Fibroblast of lung (primary cell): ENCODE measurements at regions not wholly inside any gene's neighbourhood (a gene's known extent, or its start where the extent isn't known, plus 50 kb on each side); places are given as distances from the start of the nearest gene placed in this dataset.

Experiments
- DNase-seq, 2 donors: peaks; one replicate each; pipeline versions ENCODE4 v3.0.0 to v3.0.0-alpha.2; 2010; ENCODE audit warnings: low read depth in 2 of 2
- H2AFZ ChIP-seq: 2 replicates; pipeline ENCODE4 v1.5.1; 2012; ENCODE audit warnings: low read length, control low read depth, inconsistent platforms
- H3K27ac ChIP-seq: 2 replicates; pipeline ENCODE4 v1.5.1; 2011; ENCODE audit warnings: low read length, control low read depth; ENCODE audit not compliant: insufficient read depth
- H3K27me3 ChIP-seq: 2 replicates; pipeline ENCODE4 v1.5.1; 2011; ENCODE audit warnings: mild to moderate bottlenecking, low read length; ENCODE audit not compliant: control insufficient read depth, insufficient read depth
- H3K36me3 ChIP-seq: 2 replicates; pipeline ENCODE4 v1.5.1; 2011; ENCODE audit warnings: low read length; ENCODE audit not compliant: control insufficient read depth, insufficient read depth
- H3K4me1 ChIP-seq: 2 replicates; pipeline ENCODE4 v1.5.1; 2011; ENCODE audit warnings: low read length; ENCODE audit not compliant: control insufficient read depth, insufficient read depth; ENCODE audit errors: extremely low read depth
- H3K4me2 ChIP-seq: 2 replicates; pipeline ENCODE4 v1.5.1; 2011; ENCODE audit warnings: low read length, control low read depth; ENCODE audit not compliant: insufficient read depth; ENCODE audit errors: extremely low read depth
- H3K4me3 ChIP-seq, 4 experiments: fragments of 200-600 bp in 1 of 4; sonication (generic) in 1 of 4; replicated peaks in 1 of 4; 2 replicates each; pipeline ENCODE4 v1.5.1; 2011 to 2016; ENCODE audit warnings: low read length in 4 of 4, low read depth in 3 of 4, mild to moderate bottlenecking in 3 of 4, control low read depth in 2 of 4, inconsistent platforms in 1 of 4, mixed read lengths in 1 of 4; ENCODE audit not compliant: insufficient read depth in 1 of 4; ENCODE audit errors: control extremely low read depth in 1 of 4
- H3K79me2 ChIP-seq: 2 replicates; pipeline ENCODE4 v1.5.1; 2012; ENCODE audit warnings: mild to moderate bottlenecking, low read length, inconsistent platforms; ENCODE audit not compliant: control insufficient read depth, insufficient read depth
- H3K9ac ChIP-seq: 2 replicates; pipeline ENCODE4 v1.5.1; 2011; ENCODE audit warnings: mild to moderate bottlenecking, low read length, control low read depth; ENCODE audit not compliant: insufficient read depth
- H3K9me3 ChIP-seq: 2 replicates; pipeline ENCODE4 v1.5.1; 2012; ENCODE audit warnings: low read depth, low read length; ENCODE audit not compliant: control insufficient read depth, insufficient read depth
- H4K20me1 ChIP-seq: 2 replicates; pipeline ENCODE4 v1.5.1; 2011; ENCODE audit warnings: low read length; ENCODE audit not compliant: control insufficient read depth, insufficient read depth; ENCODE audit errors: extremely low read depth
- EZH2 ChIP-seq: IDR thresholded peaks from 2 replicates; pipeline ENCODE4 v1.5.1; 2012; ENCODE audit warnings: low read length, control low read depth, mild to moderate bottlenecking; ENCODE audit errors: missing control alignments
- TF ChIP-seq, protein P1 (sequence below), 2 donors: IDR thresholded peaks in 1 of 2; conservative IDR thresholded peaks in 1 of 2; 1 replicate in 1 of 2; 2 replicates in 1 of 2; pipeline ENCODE4 v1.5.1; 2011 to 2012; ENCODE audit warnings: low read length in 2 of 2, control low read depth in 1 of 2, inconsistent platforms in 1 of 2, low read depth in 1 of 2, mild to moderate bottlenecking in 1 of 2

GRCh38 chr11:28760676-28761390 is 652.6 kb downstream of the METTL15 start:
- no peaks in the 10 kb centered on the region for H3K79me2 ChIP-seq
- no peaks in the 10 kb centered on the region for H4K20me1 ChIP-seq
- H3K36me3 ChIP-seq: no peaks in the 10 kb centered on the region
- H3K9me3 ChIP-seq: no peaks in the 10 kb centered on the region
- no peak overlapping the region for H3K9ac ChIP-seq
- H3K4me3 ChIP-seq: no peak overlapping the region
- TF ChIP-seq, protein P1, sequence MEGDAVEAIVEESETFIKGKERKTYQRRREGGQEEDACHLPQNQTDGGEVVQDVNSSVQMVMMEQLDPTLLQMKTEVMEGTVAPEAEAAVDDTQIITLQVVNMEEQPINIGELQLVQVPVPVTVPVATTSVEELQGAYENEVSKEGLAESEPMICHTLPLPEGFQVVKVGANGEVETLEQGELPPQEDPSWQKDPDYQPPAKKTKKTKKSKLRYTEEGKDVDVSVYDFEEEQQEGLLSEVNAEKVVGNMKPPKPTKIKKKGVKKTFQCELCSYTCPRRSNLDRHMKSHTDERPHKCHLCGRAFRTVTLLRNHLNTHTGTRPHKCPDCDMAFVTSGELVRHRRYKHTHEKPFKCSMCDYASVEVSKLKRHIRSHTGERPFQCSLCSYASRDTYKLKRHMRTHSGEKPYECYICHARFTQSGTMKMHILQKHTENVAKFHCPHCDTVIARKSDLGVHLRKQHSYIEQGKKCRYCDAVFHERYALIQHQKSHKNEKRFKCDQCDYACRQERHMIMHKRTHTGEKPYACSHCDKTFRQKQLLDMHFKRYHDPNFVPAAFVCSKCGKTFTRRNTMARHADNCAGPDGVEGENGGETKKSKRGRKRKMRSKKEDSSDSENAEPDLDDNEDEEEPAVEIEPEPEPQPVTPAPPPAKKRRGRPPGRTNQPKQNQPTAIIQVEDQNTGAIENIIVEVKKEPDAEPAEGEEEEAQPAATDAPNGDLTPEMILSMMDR (conservative IDR thresholded peaks at IDR 0.05 in 1 of 2, IDR thresholded peaks at IDR 0.05 in 1 of 2; ENCODE audit: low read depth in 1 of 2, low read length in 2 of 2): no peak
- no peak for TF ChIP-seq EZH2
- DNase-seq: peak in 1 of 2 donors; percentile 87
- no peak overlapping the region for H3K27ac ChIP-seq
- H2AFZ ChIP-seq: no peak overlapping the region
- peaks cover 2% of the 10 kb centered on the region for H3K4me1 ChIP-seq
- H3K4me2 ChIP-seq: no peak overlapping the region
- no peaks in the 10 kb centered on the region for H3K27me3 ChIP-seq

GRCh38 chr11:28759311-28759710 is 651.1 kb downstream of the METTL15 start:
- Histone ChIP-seq H3K36me3 (no peaks in the 10 kb centered on the region), H3K27me3 (no peaks in the 10 kb centered on the region), H3K27ac (no peak overlapping the region), H3K79me2 (no peaks in the 10 kb centered on the region), H3K9me3 (no peaks in the 10 kb centered on the region), H4K20me1 (no peaks in the 10 kb centered on the region), H3K4me3 (no peak overlapping the region), H3K4me2 (no peak overlapping the region), H3K9ac (no peak overlapping the region), H2AFZ (no peak overlapping the region), H3K4me1 (peaks cover 2% of the 10 kb centered on the region)
- TF ChIP-seq, protein P1 (conservative IDR thresholded peaks at IDR 0.05 in 1 of 2, IDR thresholded peaks at IDR 0.05 in 1 of 2; ENCODE audit: low read depth in 1 of 2, low read length in 2 of 2): no peak
- no peak for TF ChIP-seq EZH2
- DNase-seq: peak in 1 of 2 donors; percentile 83

GRCh38 chr11:28757725-28758515 is 649.7 kb downstream of the METTL15 start:
- H3K36me3 ChIP-seq: no peaks in the 10 kb centered on the region
- H2AFZ ChIP-seq: no peak overlapping the region
- H3K27me3 ChIP-seq: no peaks in the 10 kb centered on the region
- peaks cover 2% of the 10 kb centered on the region for H3K4me1 ChIP-seq
- no peak overlapping the region for H3K9ac ChIP-seq
- H4K20me1 ChIP-seq: no peaks in the 10 kb centered on the region
- H3K27ac ChIP-seq: no peak overlapping the region
- DNase-seq: peak; percentile 48 to 95
- H3K9me3 ChIP-seq: no peaks in the 10 kb centered on the region
- no peak for TF ChIP-seq EZH2
- TF ChIP-seq, protein P1 (conservative IDR thresholded peaks at IDR 0.05 in 1 of 2, IDR thresholded peaks at IDR 0.05 in 1 of 2; ENCODE audit: low read depth in 1 of 2, low read length in 2 of 2): no peak
- no peak overlapping the region for H3K4me3 ChIP-seq
- H3K4me2 ChIP-seq: peak overlapping the region; percentile 69
- H3K79me2 ChIP-seq: no peaks in the 10 kb centered on the region
